Stomach (tissue), 4 donors: ENCODE measurements at regions not wholly inside any gene's neighbourhood (a gene's known extent, or its start where the extent isn't known, plus 50 kb on each side); places are given as distances from the start of the nearest gene placed in this dataset.

ENCODE experiments used
- EP300 ChIP-seq: sonication (generic); formaldehyde crosslinking; IDR thresholded peaks from one replicate; pipeline ENCODE4 v1.6.1; 2017; ENCODE audit warnings: antibody characterized with exemption
- POLR2AphosphoS5 ChIP-seq, 3 donors: sonication (generic); formaldehyde crosslinking; IDR thresholded peaks; one replicate each; pipeline ENCODE4 v1.6.1; 2016; ENCODE audit warnings: antibody characterized with exemption in 3 of 3

GRCh38 chr5:130642461-130642860 is 522.6 kb downstream of the HINT1 start:
- TF ChIP-seq EP300, result no peak
- no peak for TF ChIP-seq POLR2AphosphoS5 (IDR thresholded peaks at IDR 0.05)
